ENCODE measurements at regions not wholly inside any gene's neighbourhood (a gene's known extent, or its start where the extent isn't known, plus 50 kb on each side); places are given as distances from the start of the nearest gene placed in this dataset.
"Not testable (repeated sequence)": the region's sequence is repeated elsewhere in the genome, so short reads cannot be mapped to it uniquely, and the experiment has no call there.

DNA sequence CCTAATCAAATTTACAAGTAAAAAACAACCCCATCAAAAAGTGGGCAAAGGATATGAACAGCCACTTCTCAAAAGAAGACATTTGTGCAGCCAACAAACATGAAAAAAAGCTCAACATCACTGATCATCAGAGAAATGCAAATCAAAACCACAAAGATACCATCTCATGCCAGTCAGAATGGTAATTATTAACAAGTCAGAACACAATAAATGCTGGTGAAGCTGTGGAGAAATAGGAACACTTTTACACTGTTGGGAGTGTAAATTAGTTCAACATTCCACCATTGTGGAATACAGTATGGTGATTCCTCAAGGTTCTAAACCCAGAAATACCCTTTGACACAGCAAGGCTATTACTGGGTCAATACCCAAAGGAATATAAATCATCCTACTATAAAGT is 200.5 kb upstream of the SLC16A7 start:
- in situ Hi-C loops (cut with MboI); DNase-seq (ENCODE audit: low read depth, low spot score); intact Hi-C loops (cut with micrococcal nuclease; ENCODE audit: unreplicated experiment); H3K36me3 ChIP-seq (ENCODE audit: control insufficient read depth in 2 of 2, insufficient read depth in 2 of 2, low read length in 1 of 2); H2AFZ ChIP-seq (ENCODE audit: control insufficient read depth, low read depth, low read length); CTCF ChIA-PET; H3K27ac ChIP-seq (ENCODE audit: control insufficient read depth, insufficient read depth); ATAC-seq; BruUV-seq (replicated peaks); H3K4me2 ChIP-seq (ENCODE audit: control insufficient read depth, insufficient read depth); RAD21 ChIA-PET (ENCODE audit: unreplicated experiment); H3K79me2 ChIP-seq (ENCODE audit: control insufficient read depth, insufficient read depth, low read length); POLR2A ChIA-PET; H3K27me3 ChIP-seq (replicated peaks in 1 of 2; ENCODE audit: control insufficient read depth in 2 of 2, insufficient read depth in 2 of 2, low read length in 1 of 2); H3K4me3 ChIP-seq; FAIRE-seq; H3K4me1 ChIP-seq (ENCODE audit: control insufficient read depth, insufficient read depth, low read length); H3K9me3 ChIP-seq (replicated peaks; ENCODE audit: control insufficient read depth, insufficient read depth, low read length); H3K9ac ChIP-seq (ENCODE audit: control insufficient read depth, insufficient read depth, low read length); H4K20me1 ChIP-seq (ENCODE audit: control insufficient read depth, insufficient read depth): not testable (repeated sequence)
- SMC1A ChIA-PET (ENCODE audit: uncharacterized antibody, unreplicated experiment): interaction anchor here (1.5 kb wide), 1 partner anchor 8 kb away, joined by 5 read pairs; no protein-coding TSS in a partner anchor

- DNase-seq (ENCODE audit: low read depth, low spot score) (no peak), FAIRE-seq (no peak), ATAC-seq (no peak)
- ChIA-PET POLR2A (no interaction called here), CTCF (interaction anchor here (1.4 to 1.6 kb wide), 3 partner anchors 10 to 442 kb away, joined by 4 to 5 read pairs (median 4); no protein-coding TSS in a partner anchor), RAD21 (ENCODE audit: unreplicated experiment) (no interaction called here), SMC1A (ENCODE audit: uncharacterized antibody, unreplicated experiment) (interaction anchor here (1.1 kb wide), 1 partner anchor 10 kb away, joined by 3 read pairs; no protein-coding TSS in a partner anchor)
- H3K27me3 ChIP-seq (replicated peaks in 1 of 2; ENCODE audit: control insufficient read depth in 2 of 2, insufficient read depth in 2 of 2, low read length in 1 of 2): no peaks in the 10 kb centered on the region; a peak in 1 of 4 replicates
- no peaks in the 10 kb centered on the region for H3K4me1 ChIP-seq (ENCODE audit: control insufficient read depth, insufficient read depth, low read length)
- H3K79me2 ChIP-seq (ENCODE audit: control insufficient read depth, insufficient read depth, low read length): no peaks in the 10 kb centered on the region
- H3K27ac ChIP-seq (ENCODE audit: control insufficient read depth, insufficient read depth): no peak overlapping the region
- no TSS peak for BruUV-seq (replicated peaks)
- no peak overlapping the region for H2AFZ ChIP-seq (ENCODE audit: control insufficient read depth, low read depth, low read length)
- 16% methylated on average over 4 of the region's 4 CpGs for WGBS (ENCODE audit: insufficient coverage, insufficient replicate concordance, low lambda C conversion rate, missing lambda C conversion rate)
- H3K9me3 ChIP-seq (replicated peaks; ENCODE audit: control insufficient read depth, insufficient read depth, low read length): no peaks in the 10 kb centered on the region
- TF ChIP-seq ASH2L (IDR thresholded peaks at IDR 0.05; ENCODE audit: borderline replicate concordance, low read depth) (no peak), GABPA (IDR thresholded peaks at IDR 0.05; ENCODE audit: low read depth) (no peak)
- in situ Hi-C loops (cut with MboI): no loop called here
- H4K20me1 ChIP-seq (ENCODE audit: control insufficient read depth, insufficient read depth): no peaks in the 10 kb centered on the region
- no peak overlapping the region for H3K4me2 ChIP-seq (ENCODE audit: control insufficient read depth, insufficient read depth)
- intact Hi-C loops (cut with micrococcal nuclease; ENCODE audit: unreplicated experiment): no loop called here
- H3K4me3 ChIP-seq: no peak overlapping the region
- no peak overlapping the region for H3K9ac ChIP-seq (ENCODE audit: control insufficient read depth, insufficient read depth, low read length)
- no peaks in the 10 kb centered on the region for H3K36me3 ChIP-seq (ENCODE audit: control insufficient read depth in 2 of 2, insufficient read depth in 2 of 2, low read length in 1 of 2)
Observed at GRCh38 chr12:59393506-59393905, 202.3 kb upstream of the SLC16A7 start.

Measured in GM12878 (cell line).